Erythroblast (primary cell): ENCODE measurements at regions not wholly inside any gene's neighbourhood (a gene's known extent, or its start where the extent isn't known, plus 50 kb on each side); places are given as distances from the start of the nearest gene placed in this dataset.
"Not testable (repeated sequence)": the region's sequence is repeated elsewhere in the genome, so short reads cannot be mapped to it uniquely, and the experiment has no call there.

Source experiments
- DNase-seq, 2 experiments: peaks; one replicate each; lab custom pipeline; 2025; lab: John Stamatoyannopoulos, UW
- GATA1 ChIP-seq: IDR thresholded peaks from 2 replicates; pipeline ENCODE4 v1.6.1; 2011; ENCODE audit warnings: low read depth, mild to moderate bottlenecking, control low read depth, low read length, moderate library complexity
- POLR2A ChIP-seq: IDR thresholded peaks from 2 replicates; pipeline ENCODE4 v1.6.1; 2011; ENCODE audit warnings: mild to moderate bottlenecking, low read length

DNA sequence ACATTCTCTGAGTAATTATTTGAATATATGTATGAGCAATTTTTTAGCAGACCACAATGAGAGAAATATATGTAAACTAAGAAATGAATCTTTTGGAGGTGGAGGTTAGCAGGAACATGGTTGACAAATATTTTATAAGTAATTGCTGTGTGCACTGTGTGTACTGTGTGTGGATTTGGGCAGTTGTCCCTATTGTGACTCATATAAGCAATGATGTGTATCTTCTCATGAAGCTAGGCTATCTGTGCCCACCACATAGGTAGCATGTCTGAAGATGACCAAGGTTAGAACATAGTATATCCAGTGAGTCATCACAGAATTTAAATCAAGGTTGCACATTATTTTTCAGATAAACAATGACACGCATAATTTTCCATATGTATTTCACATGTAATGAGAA, 713.9 kb upstream of the GBE1 start:
- TF ChIP-seq GATA1 (no peak), POLR2A (no peak)
- no peak for DNase-seq

DNA sequence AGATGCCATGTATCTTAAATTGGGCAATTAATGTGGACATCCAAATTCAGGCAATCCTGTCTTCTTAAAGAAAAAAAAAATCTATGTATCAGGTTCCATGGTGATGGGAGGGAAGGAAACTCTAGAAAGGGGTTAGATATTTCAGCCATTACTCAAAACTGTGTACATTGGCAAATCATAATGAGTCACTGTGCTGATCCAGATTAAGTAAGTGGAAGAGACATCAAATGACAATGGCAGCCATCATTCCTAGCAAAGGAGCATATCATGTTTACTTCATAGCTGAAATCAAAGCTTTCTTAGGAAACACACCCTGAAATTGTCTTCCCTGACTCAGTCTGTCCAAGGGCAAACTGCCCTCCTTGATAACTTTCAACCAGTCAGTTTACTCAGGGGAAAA, 713.3 kb upstream of the GBE1 start:
- DNase-seq: no peak
- TF ChIP-seq POLR2A: no peak
- TF ChIP-seq GATA1: no peak

DNA sequence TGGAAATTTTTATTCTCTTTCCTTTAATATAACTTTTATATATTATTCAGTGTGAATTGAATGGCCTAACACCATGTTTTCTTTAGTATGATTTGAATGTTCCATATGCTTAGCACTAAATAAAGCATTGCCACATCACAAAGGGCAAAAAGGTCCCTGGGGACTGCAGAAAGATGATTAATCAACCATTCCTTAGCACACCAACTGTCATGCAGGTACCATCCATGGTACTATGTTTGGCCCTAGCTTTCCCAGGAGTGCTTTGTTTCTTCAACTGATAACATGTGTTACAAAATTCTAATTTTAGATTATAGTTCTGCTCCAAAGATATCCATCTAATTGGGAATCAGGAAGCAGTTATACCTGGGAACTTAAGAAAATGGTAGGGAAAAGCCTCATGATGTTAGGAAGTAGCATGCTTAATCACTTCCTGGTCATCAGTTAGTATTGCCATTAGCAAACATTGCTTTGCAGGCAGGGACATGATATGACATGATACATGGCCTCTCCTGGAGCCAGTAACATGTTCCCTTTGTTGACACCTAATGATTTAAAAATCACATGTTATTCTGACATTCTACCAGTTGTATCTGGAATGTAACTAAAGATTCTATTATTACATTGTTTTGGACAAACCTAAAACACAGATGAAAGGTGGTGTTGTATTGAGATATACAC, 712.6 kb upstream of the GBE1 start:
- no peak for DNase-seq
- no peak for TF ChIP-seq GATA1
- TF ChIP-seq POLR2A: no peak

DNA sequence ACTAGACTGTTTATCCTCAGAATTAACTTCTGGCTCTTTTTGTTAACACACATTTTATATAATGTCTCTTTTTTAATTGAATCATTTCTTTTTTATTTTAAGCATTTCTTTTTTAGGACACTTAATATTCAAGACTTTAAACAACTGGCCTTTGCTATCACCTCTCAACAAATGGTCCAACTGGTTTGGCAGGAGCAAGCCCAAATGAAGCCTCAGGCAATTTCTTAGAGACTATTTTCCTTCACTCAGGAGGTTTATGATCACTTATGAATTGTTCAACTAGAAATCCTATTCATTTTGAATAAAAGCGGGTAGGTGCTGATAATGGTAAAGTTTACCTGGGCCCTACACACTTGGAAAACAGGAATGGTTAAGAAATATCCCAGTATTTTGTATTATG, 705.6 kb upstream of the GBE1 start:
- no peak for DNase-seq
- TF ChIP-seq GATA1 (no peak), POLR2A (no peak)

DNA sequence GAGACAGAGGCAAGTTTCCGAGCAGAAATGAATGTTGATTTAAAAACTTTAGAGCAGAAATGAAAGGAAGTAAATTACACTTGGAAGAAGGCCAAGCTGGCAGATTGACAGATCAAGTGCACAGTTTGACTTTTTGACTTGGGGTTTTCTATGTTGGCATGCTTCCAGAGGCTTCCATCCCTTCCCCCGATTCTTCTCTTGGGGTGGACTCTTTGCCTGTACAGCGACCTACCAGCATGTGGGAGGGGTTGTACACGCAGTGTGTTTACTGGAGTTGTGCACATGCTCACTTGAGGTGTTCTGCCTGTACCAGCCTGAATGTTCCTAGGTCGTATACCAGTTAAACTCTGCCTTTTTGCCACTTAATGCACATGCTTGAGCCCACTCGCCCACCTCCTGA, 701.5 kb upstream of the GBE1 start:
- no peak for TF ChIP-seq POLR2A
- no peak for TF ChIP-seq GATA1
- DNase-seq: no peak

DNA sequence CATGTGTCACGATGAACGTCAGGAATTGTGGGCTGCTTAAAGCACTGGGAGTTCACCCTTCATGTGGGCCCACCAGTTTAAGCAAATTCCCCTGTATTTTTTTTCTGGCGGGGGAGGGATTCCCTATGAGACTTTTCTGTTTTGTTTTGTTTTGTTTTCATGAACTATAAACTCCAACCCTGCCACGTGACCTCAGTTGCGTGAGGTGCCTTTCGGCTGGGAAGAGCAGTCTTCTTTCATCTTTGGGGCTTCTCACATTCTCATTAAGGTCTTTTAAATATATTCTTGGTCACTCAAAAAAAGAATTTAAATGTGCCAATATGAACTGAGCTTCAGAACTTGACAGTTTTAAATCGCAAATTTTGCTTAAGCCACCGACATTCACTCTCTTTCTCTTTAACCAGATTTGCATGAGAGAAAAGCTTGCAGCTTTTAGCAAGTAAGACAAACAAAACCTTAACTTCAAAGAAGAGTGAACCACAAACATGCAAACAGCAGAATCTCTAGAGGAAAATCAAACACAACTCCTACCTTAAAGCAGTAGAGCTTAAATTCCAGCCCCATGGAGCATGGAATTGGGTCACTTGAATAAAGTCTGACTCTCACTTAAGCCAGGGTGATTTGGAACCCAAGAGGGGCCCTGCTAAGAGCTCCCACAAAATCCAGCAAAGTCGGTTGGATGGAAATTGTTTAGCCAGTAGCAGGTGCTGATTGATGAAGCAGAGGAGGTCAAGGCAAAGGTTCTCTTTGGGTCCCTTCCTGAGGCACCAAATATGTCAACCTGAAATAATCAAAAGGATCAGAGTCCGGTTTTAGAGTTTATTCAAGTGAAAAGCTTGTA, 699.8 kb upstream of the GBE1 start:
- no peak for DNase-seq
- no peak for TF ChIP-seq GATA1
- TF ChIP-seq POLR2A: no peak

DNA sequence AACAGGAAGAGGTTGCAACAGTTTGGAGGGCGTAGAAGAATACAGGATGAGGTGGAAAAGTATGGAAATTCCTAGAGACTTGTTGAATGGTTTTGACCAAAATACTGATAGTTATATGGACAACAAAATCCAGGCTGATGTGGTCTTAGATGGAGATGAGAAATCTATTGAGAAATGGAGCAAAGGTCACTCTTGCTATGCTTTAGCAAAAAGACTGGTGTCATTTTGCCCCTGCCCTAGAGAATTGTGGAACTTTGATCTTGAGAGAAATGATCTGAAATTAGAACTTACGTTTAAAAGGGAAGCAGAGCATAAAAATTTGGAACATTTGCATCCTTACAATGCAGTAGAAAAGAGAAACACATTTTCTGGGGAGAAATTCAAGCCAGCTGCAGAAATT, 686.9 kb upstream of the GBE1 start:
- no peak for DNase-seq
- TF ChIP-seq POLR2A (no peak), GATA1 (no peak)

DNA sequence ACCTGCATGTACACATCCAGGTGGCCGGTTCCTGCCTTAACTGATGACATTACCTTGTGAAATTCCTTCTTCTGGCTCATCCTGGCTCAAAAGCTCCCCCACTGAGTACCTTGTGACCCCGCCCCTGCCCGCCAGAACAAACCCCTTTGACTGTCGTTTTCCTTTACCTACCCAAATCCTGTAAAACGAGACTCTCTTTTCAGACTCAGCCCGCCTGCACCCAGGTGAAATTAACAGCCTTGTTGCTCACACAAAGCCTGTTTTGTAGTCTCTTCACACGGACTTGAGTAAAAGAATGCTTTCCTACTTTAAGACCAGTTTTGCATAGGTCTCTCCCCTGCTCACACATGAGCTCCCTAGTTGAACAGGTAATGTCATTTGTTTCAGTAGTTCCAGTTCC, 667.4 kb upstream of the GBE1 start:
- DNase-seq: not testable (repeated sequence)

DNA sequence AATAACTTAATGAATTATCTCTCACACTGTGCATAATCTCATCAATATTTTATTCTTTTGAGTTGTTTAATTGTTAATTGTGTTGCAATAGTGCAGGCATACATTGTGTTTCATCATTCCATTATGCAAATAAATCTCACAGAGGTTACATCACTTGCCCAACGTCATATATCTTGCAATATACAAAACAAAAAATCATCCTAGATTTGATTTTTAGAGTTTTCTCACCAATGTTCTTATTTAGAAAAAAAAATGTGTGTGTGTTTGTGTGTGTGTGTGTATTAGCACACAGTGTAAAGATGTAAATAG, 662.5 kb upstream of the GBE1 start:
- TF ChIP-seq POLR2A (no peak), GATA1 (no peak)
- no peak for DNase-seq

DNA sequence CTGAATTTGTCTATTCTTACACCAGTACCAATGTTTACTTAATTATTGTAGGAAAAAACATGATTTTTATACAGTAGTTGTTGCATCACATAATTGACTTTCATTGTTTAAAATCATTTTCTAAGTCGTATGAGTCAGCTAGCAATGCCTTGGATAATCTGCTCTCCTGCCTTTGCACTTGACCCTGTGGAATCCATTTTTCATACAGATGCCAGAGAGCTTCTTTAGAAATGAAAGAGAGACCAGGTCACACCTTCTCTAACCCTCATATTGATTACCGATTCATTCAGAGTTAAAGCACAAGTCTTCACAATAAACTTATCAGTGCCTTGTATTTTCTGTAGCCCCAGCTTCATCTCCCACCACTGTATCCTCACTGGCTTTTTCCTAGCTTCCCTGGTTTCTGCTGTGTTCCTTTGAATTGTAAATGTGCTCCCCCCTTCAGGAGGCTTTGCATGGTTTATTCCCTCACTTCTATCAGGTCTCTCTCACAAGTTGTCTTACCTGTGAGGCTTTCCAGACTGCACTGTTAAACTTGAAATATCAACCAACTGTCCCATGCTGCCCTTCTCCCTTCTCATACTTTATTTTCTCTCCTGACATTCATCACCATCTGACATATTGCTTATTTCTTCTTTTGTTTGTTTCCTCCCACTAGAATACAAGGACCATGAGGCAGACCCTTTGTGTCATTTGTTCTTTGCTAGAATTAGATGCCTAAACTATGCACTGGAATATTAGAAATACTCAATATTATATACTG, 662.0 kb upstream of the GBE1 start:
- no peak for DNase-seq
- no peak for TF ChIP-seq GATA1
- TF ChIP-seq POLR2A: no peak

DNA sequence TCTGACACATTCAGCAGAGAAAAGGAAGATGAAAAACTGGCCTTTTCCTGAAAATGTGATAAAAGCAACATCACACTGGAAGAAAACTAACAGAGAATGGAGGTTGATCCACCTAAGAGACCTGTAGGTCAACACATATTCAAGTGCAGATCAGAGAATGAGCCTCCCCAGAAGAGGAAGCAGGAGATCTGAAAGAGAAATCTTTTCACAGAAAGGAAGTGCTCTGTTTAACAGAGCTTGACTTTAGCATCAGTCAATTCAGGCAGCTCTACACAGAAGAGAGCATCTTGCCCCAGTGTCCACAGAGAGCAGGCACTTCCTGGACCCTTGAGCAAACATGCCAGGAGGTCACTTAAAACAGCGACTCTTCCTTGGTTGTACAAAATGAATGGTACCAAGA, 655.4 kb upstream of the GBE1 start:
- no peak for DNase-seq
- TF ChIP-seq GATA1 (no peak), POLR2A (no peak)

DNA sequence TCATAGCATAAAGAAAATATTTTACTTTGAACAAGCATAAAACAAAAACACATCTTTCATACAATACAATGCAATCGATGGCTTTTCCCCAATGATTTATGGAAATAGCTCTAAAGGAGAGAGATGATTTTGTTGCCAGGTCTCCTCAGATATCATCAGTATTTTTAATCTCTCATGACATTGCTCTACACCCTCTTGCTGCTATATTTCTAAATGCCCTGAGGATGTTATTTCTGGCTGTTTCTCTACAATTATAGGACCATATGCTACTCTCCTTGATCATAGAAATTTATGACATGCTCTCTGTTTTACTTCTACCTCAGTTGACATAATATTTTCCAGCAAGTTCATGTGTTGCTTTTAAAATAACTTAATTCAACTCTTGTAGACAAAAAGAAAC, 654.9 kb upstream of the GBE1 start:
- TF ChIP-seq GATA1 (no peak), POLR2A (no peak)
- DNase-seq: no peak

DNA sequence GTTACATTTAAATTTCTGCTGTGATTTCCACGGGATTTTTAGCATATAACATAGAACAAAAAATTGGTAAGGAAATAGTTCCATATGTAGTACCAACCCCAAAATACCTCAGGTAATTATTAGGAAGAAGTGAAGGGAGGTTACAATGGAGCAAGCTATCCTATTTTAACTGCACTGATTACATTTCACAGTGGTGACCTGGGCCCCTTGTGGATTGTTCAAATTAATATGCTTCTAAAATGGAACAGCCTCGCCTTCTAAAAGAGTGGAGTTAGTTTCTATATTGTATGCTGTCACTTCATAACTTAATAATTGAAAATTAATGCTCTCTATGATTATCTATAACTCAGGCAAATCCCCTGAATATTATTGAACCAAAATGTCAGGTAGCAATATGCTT, 651.7 kb upstream of the GBE1 start:
- TF ChIP-seq GATA1 (no peak), POLR2A (no peak)

DNA sequence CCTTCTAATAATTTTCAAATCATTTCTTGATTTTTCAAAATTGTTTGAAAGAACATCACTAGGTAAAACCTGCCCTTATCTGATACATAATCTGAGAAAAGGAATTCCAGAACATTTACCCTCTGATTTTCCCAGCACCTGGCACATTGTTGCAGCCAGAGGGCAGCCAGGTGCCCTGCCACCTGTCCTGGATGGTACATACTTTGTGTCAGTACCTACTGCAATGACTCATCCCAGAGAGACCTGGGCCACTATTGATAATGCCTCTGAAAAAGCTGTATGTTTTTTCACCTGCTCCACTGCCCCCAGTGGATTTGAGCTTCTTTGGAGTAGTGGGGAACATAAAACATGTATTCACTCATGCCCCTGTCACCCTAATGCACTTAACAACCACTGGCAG, 648.9 kb upstream of the GBE1 start:
- TF ChIP-seq POLR2A (no peak), GATA1 (no peak)
- no peak for DNase-seq

More for the DNA sequence above, 651.7 kb upstream of the GBE1 start:
- DNase-seq: no peak
